Calu3 (cell line): ENCODE measurements at regions not wholly inside any gene's neighbourhood (a gene's known extent, or its start where the extent isn't known, plus 50 kb on each side); places are given as distances from the start of the nearest gene placed in this dataset.

Experiments
- BruUV-seq: library from RNA; stranded (reverse); fragments of 400-500 nt; replicated peaks from 2 replicates; lab custom pipeline; 2021; lab: Mats Ljungman, UMichigan
- CTCF ChIA-PET: fragments of 300-600 bp; sonication (Branson Sonifier 250); formaldehyde crosslinking; loops from one replicate; lab custom pipeline; 2022; ENCODE audit warnings: antibody characterized with exemption; lab: Charles Lee
- DNase-seq: peaks from one replicate; pipeline ENCODE4 v3.0.0; 2022
- H3K27ac Mint-ChIP-seq: one replicate; pipeline ENCODE4 v1.8.0; 2022; ENCODE audit warnings: mixed read lengths; ENCODE audit not compliant: unreplicated experiment
- H3K27me3 Mint-ChIP-seq: one replicate; pipeline ENCODE4 v1.8.0; 2022; ENCODE audit warnings: mixed read lengths; ENCODE audit not compliant: unreplicated experiment
- H3K36me3 Mint-ChIP-seq: one replicate; pipeline ENCODE4 v1.8.0; 2022; ENCODE audit warnings: mild to moderate bottlenecking, moderate library complexity, mixed read lengths; ENCODE audit not compliant: insufficient read depth, unreplicated experiment
- H3K4me1 Mint-ChIP-seq: one replicate; pipeline ENCODE4 v1.8.0; 2022; ENCODE audit warnings: mild to moderate bottlenecking, low read depth, mixed read lengths; ENCODE audit not compliant: unreplicated experiment
- H3K4me3 Mint-ChIP-seq: one replicate; pipeline ENCODE4 v1.8.0; 2022; ENCODE audit warnings: mild to moderate bottlenecking, low read depth, moderate library complexity, mixed read lengths; ENCODE audit not compliant: unreplicated experiment
- H3K9me3 Mint-ChIP-seq: one replicate; pipeline ENCODE4 v1.8.0; 2022; ENCODE audit warnings: low read depth, mixed read lengths; ENCODE audit not compliant: unreplicated experiment
- CTCF ChIP-seq: fragments of 200-600 bp; IDR thresholded peaks from one replicate; pipeline ENCODE4 v1.8.0; 2022; ENCODE audit warnings: antibody characterized with exemption; ENCODE audit not compliant: unreplicated experiment
- intact Hi-C: fragments of 100-400 bp; cut with micrococcal nuclease; formaldehyde crosslinking; loops from one replicate; pipeline ENCODE4 v1.10.0; 2022; ENCODE audit not compliant: unreplicated experiment

- Mint-ChIP-seq H3K4me3 (no peak overlapping the region), H3K9me3 (no peaks in the 10 kb centered on the region), H3K36me3 (no peaks in the 10 kb centered on the region), H3K27ac (no peak overlapping the region), H3K4me1 (no peaks in the 10 kb centered on the region), H3K27me3 (no peaks in the 10 kb centered on the region)
- TF ChIP-seq CTCF = no peak
- intact Hi-C loops = no loop called here
- DNase-seq = no peak
- BruUV-seq = no TSS peak
- CTCF ChIA-PET = no interaction called here
These were observed 268.5 kb upstream of the ZSWIM2 start for GRCh38 chr2:187117483-187117882.

GRCh38 chr2:187115627-187116026, 266.7 kb upstream of the ZSWIM2 start:
- CTCF ChIA-PET = no interaction called here
- Mint-ChIP-seq H3K27ac (no peak overlapping the region), H3K36me3 (no peaks in the 10 kb centered on the region), H3K4me1 (no peaks in the 10 kb centered on the region), H3K9me3 (no peaks in the 10 kb centered on the region), H3K27me3 (no peaks in the 10 kb centered on the region), H3K4me3 (no peak overlapping the region)
- intact Hi-C loops = no loop called here
- BruUV-seq = no TSS peak
- no peak for TF ChIP-seq CTCF
- DNase-seq = no peak

- no peaks in the 10 kb centered on the region for H3K4me1 Mint-ChIP-seq
- DNase-seq = no peak
- H3K4me3 Mint-ChIP-seq = no peak overlapping the region
- no peaks in the 10 kb centered on the region for H3K9me3 Mint-ChIP-seq
- H3K36me3 Mint-ChIP-seq = no peaks in the 10 kb centered on the region
- BruUV-seq = no TSS peak
- no peaks in the 10 kb centered on the region for H3K27me3 Mint-ChIP-seq
- CTCF ChIA-PET = no interaction called here
- TF ChIP-seq CTCF = no peak
- no peak overlapping the region for H3K27ac Mint-ChIP-seq
- intact Hi-C loops = no loop called here
These were observed 258.0 kb upstream of the ZSWIM2 start for GRCh38 chr2:187107001-187107400.

DNA sequence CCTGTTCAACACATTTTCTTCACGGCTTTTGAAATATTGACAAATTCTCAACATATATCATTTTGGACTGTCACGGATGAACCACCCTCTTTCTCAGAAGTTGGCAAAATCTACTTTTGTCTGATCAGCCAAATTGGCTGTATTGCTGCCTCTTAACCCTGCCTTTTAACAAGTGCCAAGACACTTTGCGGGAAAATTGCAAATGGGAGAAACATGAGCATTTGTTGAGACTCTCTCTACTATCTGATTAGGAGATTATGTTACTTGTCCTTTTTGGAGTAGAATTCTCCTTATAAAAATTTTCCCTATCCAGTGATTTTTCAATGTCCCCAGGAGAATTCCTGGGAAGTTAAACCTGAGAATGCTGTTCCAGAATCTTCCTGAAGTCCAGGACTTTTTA, 256.2 kb upstream of the ZSWIM2 start:
- Mint-ChIP-seq H3K9me3 (no peaks in the 10 kb centered on the region), H3K4me1 (no peaks in the 10 kb centered on the region), H3K4me3 (no peak overlapping the region), H3K27ac (no peak overlapping the region), H3K27me3 (no peaks in the 10 kb centered on the region), H3K36me3 (no peaks in the 10 kb centered on the region)
- no peak for DNase-seq
- CTCF ChIA-PET = no interaction called here
- no peak for TF ChIP-seq CTCF
- no TSS peak for BruUV-seq
- intact Hi-C loops = no loop called here

GRCh38 chr2:187102381-187102780, 253.4 kb upstream of the ZSWIM2 start:
- Mint-ChIP-seq H3K4me3 (no peak overlapping the region), H3K9me3 (no peaks in the 10 kb centered on the region), H3K4me1 (no peaks in the 10 kb centered on the region), H3K36me3 (no peaks in the 10 kb centered on the region), H3K27ac (no peak overlapping the region), H3K27me3 (no peaks in the 10 kb centered on the region)
- DNase-seq = no peak
- intact Hi-C loops = no loop called here
- no TSS peak for BruUV-seq
- TF ChIP-seq CTCF = no peak
- CTCF ChIA-PET = no interaction called here
